IMR-90 (cell line): ENCODE measurements at regions not wholly inside any gene's neighbourhood (a gene's known extent, or its start where the extent isn't known, plus 50 kb on each side); places are given as distances from the start of the nearest gene placed in this dataset.

Experiments
- ATAC-seq: fragments of 200-7000 bp; cut with Tn5 transposase; 2 replicates; pipeline ENCODE4 v1.9.1; 2020; ENCODE audit warnings: low read depth, mild to moderate bottlenecking, moderate library complexity
- BruUV-seq: library from RNA; stranded (reverse); fragments of 400-500 nt; replicated peaks from 2 replicates; lab custom pipeline; 2021; lab: Mats Ljungman, UMichigan
- CTCF ChIA-PET: fragments of 300-600 bp; formaldehyde crosslinking; extraction: SDS; loops from one replicate; lab custom pipeline; 2021; ENCODE audit warnings: antibody characterized with exemption; lab: Yijun Ruan, JAX
- POLR2A ChIA-PET: fragments of 300-600 bp; sonication (Branson Sonifier 250); formaldehyde crosslinking; loops from one replicate; lab custom pipeline; 2022; ENCODE audit warnings: antibody characterized with exemption; ENCODE audit not compliant: unreplicated experiment; lab: Charles Lee
- DNase-seq: peaks from one replicate; pipeline ENCODE4 v3.0.0; 2013
- H2AFZ ChIP-seq: replicated peaks from 2 replicates; pipeline ENCODE3; 2013; ENCODE audit warnings: low read length, mild to moderate bottlenecking; ENCODE audit not compliant: poor library complexity
- H2AK5ac ChIP-seq: 2 replicates; pipeline ENCODE4 v1.6.1; 2013; ENCODE audit warnings: low read depth, low read length, inconsistent platforms
- H2AK9ac ChIP-seq: replicated peaks from 2 replicates; pipeline ENCODE3; 2013; ENCODE audit warnings: mild to moderate bottlenecking, low read depth, low read length, moderate library complexity; ENCODE audit not compliant: poor library complexity
- H2BK120ac ChIP-seq: 2 replicates; pipeline ENCODE4 v1.6.1; 2013; ENCODE audit warnings: low read depth, low read length, inconsistent platforms
- H2BK15ac ChIP-seq: 3 replicates; pipeline ENCODE4 v1.6.1; 2013; ENCODE audit warnings: low read depth, low read length, inconsistent platforms
- H2BK20ac ChIP-seq: 2 replicates; pipeline ENCODE4 v1.6.1; 2013; ENCODE audit warnings: low read depth, mild to moderate bottlenecking, inconsistent platforms, low read length, moderate library complexity
- H2BK5ac ChIP-seq: 2 replicates; pipeline ENCODE4 v1.6.1; 2013; ENCODE audit warnings: mild to moderate bottlenecking, low read depth, low read length, inconsistent platforms; ENCODE audit not compliant: poor library complexity, severe bottlenecking
- H3K14ac ChIP-seq: replicated peaks from 2 replicates; pipeline ENCODE4 v1.6.1; 2013; ENCODE audit warnings: low read depth, low read length, inconsistent platforms
- H3K18ac ChIP-seq: 2 replicates; pipeline ENCODE4 v1.6.1; 2013; ENCODE audit warnings: low read depth, low read length, control low read depth
- H3K23ac ChIP-seq: 2 replicates; pipeline ENCODE4 v1.6.1; 2013; ENCODE audit warnings: low read depth, low read length, inconsistent platforms
- H3K27ac ChIP-seq: 2 replicates; pipeline ENCODE4 v1.5.1; 2013; ENCODE audit warnings: mild to moderate bottlenecking, control low read depth, low read length; ENCODE audit not compliant: insufficient read depth
- H3K27me3 ChIP-seq: 2 replicates; pipeline ENCODE4 v1.6.1; 2013; ENCODE audit warnings: low read length; ENCODE audit not compliant: control insufficient read depth, insufficient read depth
- H3K36me3 ChIP-seq: 2 replicates; pipeline ENCODE4 v1.6.1; 2013; ENCODE audit warnings: low read length, mixed read lengths; ENCODE audit not compliant: control insufficient read depth, insufficient read depth
- H3K4ac ChIP-seq: 2 replicates; pipeline ENCODE4 v1.6.1; 2013; ENCODE audit warnings: low read depth, low read length, inconsistent platforms
- H3K4me1 ChIP-seq: 2 replicates; pipeline ENCODE4 v1.6.1; 2013; ENCODE audit warnings: low read length, mixed read lengths; ENCODE audit not compliant: control insufficient read depth, insufficient read depth
- H3K4me2 ChIP-seq: 2 replicates; pipeline ENCODE4 v1.6.1; 2013; ENCODE audit warnings: low read depth, mild to moderate bottlenecking, control low read depth, low read length, moderate library complexity
- H3K4me3 ChIP-seq: 2 replicates; pipeline ENCODE4 v1.5.1; 2013; ENCODE audit warnings: low read depth, mild to moderate bottlenecking, control low read depth, low read length, moderate library complexity; ENCODE audit not compliant: insufficient read depth
- H3K56ac ChIP-seq: 2 replicates; pipeline ENCODE4 v1.6.1; 2013; ENCODE audit warnings: low read length, inconsistent platforms; ENCODE audit not compliant: insufficient read depth; ENCODE audit errors: extremely low read depth
- H3K79me1 ChIP-seq, 2 experiments: 2 replicates each; pipeline ENCODE4 v1.6.1; 2013; ENCODE audit warnings: low read length in 2 of 2, inconsistent platforms in 1 of 2, low read depth in 1 of 2
- H3K9ac ChIP-seq: 2 replicates; pipeline ENCODE4 v1.6.1; 2013; ENCODE audit warnings: low read depth, low read length, control low read depth
- H3K9me1 ChIP-seq: 2 replicates; pipeline ENCODE4 v1.6.1; 2013; ENCODE audit warnings: low read length, inconsistent platforms; ENCODE audit not compliant: insufficient read depth
- H3K9me3 ChIP-seq: 2 replicates; pipeline ENCODE4 v1.6.1; 2013; ENCODE audit warnings: low read length; ENCODE audit not compliant: control insufficient read depth, insufficient read depth
- H4K20me1 ChIP-seq: 2 replicates; pipeline ENCODE4 v1.6.1; 2013; ENCODE audit warnings: low read length, inconsistent platforms; ENCODE audit not compliant: insufficient read depth
- H4K5ac ChIP-seq: 2 replicates; pipeline ENCODE4 v1.6.1; 2013; ENCODE audit warnings: mild to moderate bottlenecking, low read depth, low read length, control low read depth
- H4K8ac ChIP-seq, 2 experiments: 2 replicates each; pipeline ENCODE4 v1.6.1; 2013; ENCODE audit warnings: low read depth in 2 of 2, low read length in 2 of 2, control low read depth in 1 of 2, inconsistent platforms in 1 of 2
- H4K91ac ChIP-seq: 2 replicates; pipeline ENCODE4 v1.6.1; 2013; ENCODE audit warnings: low read depth, low read length, inconsistent platforms; ENCODE audit not compliant: insufficient read depth
- BHLHE40 ChIP-seq: fragments of 150-350 bp; IDR thresholded peaks from 2 replicates; pipeline ENCODE4 v1.6.1; 2016; ENCODE audit warnings: mild to moderate bottlenecking, low read depth, low read length
- CEBPB ChIP-seq: IDR thresholded peaks from 2 replicates; pipeline ENCODE4 v1.6.1; 2012; ENCODE audit warnings: low read depth, low read length, improper control_type of control experiment
- CHD1 ChIP-seq: IDR thresholded peaks from 2 replicates; pipeline ENCODE4 v1.6.1; 2012; ENCODE audit warnings: low read depth, low read length, improper control_type of control experiment
- ELK1 ChIP-seq: fragments of 150-350 bp; IDR thresholded peaks from 2 replicates; pipeline ENCODE4 v1.6.1; 2016; ENCODE audit warnings: low read depth, mild to moderate bottlenecking, low read length, moderate library complexity, borderline replicate concordance
- FOS ChIP-seq: fragments of 150-350 bp; IDR thresholded peaks from 2 replicates; pipeline ENCODE4 v1.6.1; 2016; ENCODE audit warnings: low read depth, low read length
- MAFK ChIP-seq: IDR thresholded peaks from 2 replicates; pipeline ENCODE4 v1.6.1; 2012; ENCODE audit warnings: low read depth, low read length, improper control_type of control experiment
- MAZ ChIP-seq: IDR thresholded peaks from 2 replicates; pipeline ENCODE4 v1.6.1; 2012; ENCODE audit warnings: low read depth, mild to moderate bottlenecking, low read length, improper control_type of control experiment, moderate library complexity, borderline replicate concordance
- MXI1 ChIP-seq: IDR thresholded peaks from 2 replicates; pipeline ENCODE4 v1.6.1; 2012; ENCODE audit warnings: low read depth, mild to moderate bottlenecking, low read length, moderate library complexity, borderline replicate concordance
- NFE2L2 ChIP-seq: fragments of 150-350 bp; IDR thresholded peaks from 2 replicates; pipeline ENCODE4 v1.6.1; 2016; ENCODE audit warnings: low read depth, mild to moderate bottlenecking, low read length
- POLR2A ChIP-seq: IDR thresholded peaks from 2 replicates; pipeline ENCODE4 v1.6.1; 2012; ENCODE audit warnings: mild to moderate bottlenecking, low read depth, low read length
- RAD21 ChIP-seq: IDR thresholded peaks from 2 replicates; pipeline ENCODE4 v1.6.1; 2012; ENCODE audit warnings: low read length, improper control_type of control experiment
- RCOR1 ChIP-seq: IDR thresholded peaks from 2 replicates; pipeline ENCODE4 v1.6.1; 2012; ENCODE audit warnings: mild to moderate bottlenecking, low read length, improper control_type of control experiment; ENCODE audit not compliant: insufficient replicate concordance
- RFX5 ChIP-seq: IDR thresholded peaks from 2 replicates; pipeline ENCODE4 v1.8.0; 2012; ENCODE audit warnings: low read depth, mild to moderate bottlenecking, low read length, moderate library complexity
- SMC3 ChIP-seq: fragments of 150-350 bp; IDR thresholded peaks from 2 replicates; pipeline ENCODE4 v1.6.1; 2016; ENCODE audit warnings: low read depth, mild to moderate bottlenecking, antibody characterized with exemption, low read length, moderate library complexity
- WGBS, 2 experiments: methylation state at CpG; one replicate each; pipeline versions ENCODE4 v1.1.5 to v1.1.7; 2013; ENCODE audit warnings: missing lambda C conversion rate in 2 of 2; ENCODE audit not compliant: insufficient read length in 1 of 2; ENCODE audit errors: extremely low coverage in 2 of 2; 5-methylcytosine and 5-hydroxymethylcytosine counted together
- dilution Hi-C: fragments of 300-500 bp; cut with HindIII; formaldehyde crosslinking; loops from one replicate; pipeline ENCODE4 v1.14.3; 2018; ENCODE audit warnings: low sequenced_read_pairs; ENCODE audit not compliant: unreplicated experiment
- in situ Hi-C: fragments of 300-500 bp; cut with MboI; formaldehyde crosslinking; loops from 3 replicates; pipeline ENCODE4 v1.14.3; 2019; ENCODE audit warnings: low sequenced_read_pairs, inconsistent platforms, mixed read lengths
- intact Hi-C: fragments of 100-400 bp; cut with micrococcal nuclease; formaldehyde crosslinking; loops from 2 replicates; pipeline ENCODE4 v1.10.0; 2022
- TF ChIP-seq, protein P1 (sequence below): fragments of 150-350 bp; IDR thresholded peaks from 2 replicates; pipeline ENCODE4 v1.6.1; 2017; ENCODE audit warnings: mild to moderate bottlenecking, antibody characterized with exemption, low read length, low read depth
- TF ChIP-seq, protein P2 (sequence below): conservative IDR thresholded peaks from 2 replicates; pipeline ENCODE4 v1.5.1; 2012; ENCODE audit warnings: mild to moderate bottlenecking, low read depth, low read length, improper control_type of control experiment

GRCh38 chr12:87925021-87925420 is 104.2 kb downstream of the C12orf50 start:
- Histone ChIP-seq H3K4ac (no peak overlapping the region), H3K56ac (no peak overlapping the region), H3K14ac (no peak overlapping the region), H3K18ac (no peak overlapping the region), H3K27me3 (no peaks in the 10 kb centered on the region), H2AK9ac (no peak overlapping the region), H2BK20ac (no peak overlapping the region), H3K9me1 (no peaks in the 10 kb centered on the region), H3K4me2 (no peak overlapping the region), H3K9ac (no peak overlapping the region), H3K4me1 (peaks cover 6% of the 10 kb centered on the region), H2BK5ac (no peak overlapping the region), H3K9me3 (no peaks in the 10 kb centered on the region), H3K4me3 (no peak overlapping the region), H3K23ac (no peak overlapping the region), H4K91ac (no peak overlapping the region), H4K5ac (no peak overlapping the region), H2AFZ (no peak overlapping the region), H4K20me1 (no peaks in the 10 kb centered on the region), H2BK15ac (no peak overlapping the region), H3K27ac (no peak overlapping the region), H3K79me1 (no peaks in the 10 kb centered on the region), H2BK120ac (no peak overlapping the region), H3K36me3 (no peaks in the 10 kb centered on the region), H4K8ac (no peak overlapping the region), H2AK5ac (no peak overlapping the region)
- no CpG with 5 or more reads among the region's 2 CpGs for WGBS, 2 experiments
- intact Hi-C loops, result no loop called here
- no peak for TF ChIP-seq POLR2A
- no peak for TF ChIP-seq MAFK
- TF ChIP-seq MAZ, result no peak
- no peak for TF ChIP-seq SMC3
- TF ChIP-seq, protein P1, sequence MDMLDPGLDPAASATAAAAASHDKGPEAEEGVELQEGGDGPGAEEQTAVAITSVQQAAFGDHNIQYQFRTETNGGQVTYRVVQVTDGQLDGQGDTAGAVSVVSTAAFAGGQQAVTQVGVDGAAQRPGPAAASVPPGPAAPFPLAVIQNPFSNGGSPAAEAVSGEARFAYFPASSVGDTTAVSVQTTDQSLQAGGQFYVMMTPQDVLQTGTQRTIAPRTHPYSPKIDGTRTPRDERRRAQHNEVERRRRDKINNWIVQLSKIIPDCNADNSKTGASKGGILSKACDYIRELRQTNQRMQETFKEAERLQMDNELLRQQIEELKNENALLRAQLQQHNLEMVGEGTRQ, result no peak
- no peak for TF ChIP-seq MXI1
- TF ChIP-seq RFX5, result no peak
- TF ChIP-seq NFE2L2, result no peak
- TF ChIP-seq RAD21, result no peak
- TF ChIP-seq RCOR1, result no peak
- no peak for TF ChIP-seq FOS
- TF ChIP-seq CEBPB, result no peak
- no peak for TF ChIP-seq BHLHE40
- TF ChIP-seq CHD1, result no peak
- TF ChIP-seq, protein P2, sequence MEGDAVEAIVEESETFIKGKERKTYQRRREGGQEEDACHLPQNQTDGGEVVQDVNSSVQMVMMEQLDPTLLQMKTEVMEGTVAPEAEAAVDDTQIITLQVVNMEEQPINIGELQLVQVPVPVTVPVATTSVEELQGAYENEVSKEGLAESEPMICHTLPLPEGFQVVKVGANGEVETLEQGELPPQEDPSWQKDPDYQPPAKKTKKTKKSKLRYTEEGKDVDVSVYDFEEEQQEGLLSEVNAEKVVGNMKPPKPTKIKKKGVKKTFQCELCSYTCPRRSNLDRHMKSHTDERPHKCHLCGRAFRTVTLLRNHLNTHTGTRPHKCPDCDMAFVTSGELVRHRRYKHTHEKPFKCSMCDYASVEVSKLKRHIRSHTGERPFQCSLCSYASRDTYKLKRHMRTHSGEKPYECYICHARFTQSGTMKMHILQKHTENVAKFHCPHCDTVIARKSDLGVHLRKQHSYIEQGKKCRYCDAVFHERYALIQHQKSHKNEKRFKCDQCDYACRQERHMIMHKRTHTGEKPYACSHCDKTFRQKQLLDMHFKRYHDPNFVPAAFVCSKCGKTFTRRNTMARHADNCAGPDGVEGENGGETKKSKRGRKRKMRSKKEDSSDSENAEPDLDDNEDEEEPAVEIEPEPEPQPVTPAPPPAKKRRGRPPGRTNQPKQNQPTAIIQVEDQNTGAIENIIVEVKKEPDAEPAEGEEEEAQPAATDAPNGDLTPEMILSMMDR, result no peak
- no peak for TF ChIP-seq ELK1
- ChIA-PET POLR2A (no interaction called here), CTCF (no interaction called here)
- DNase-seq, result no peak
- in situ Hi-C loops, result no loop called here
- BruUV-seq, result no TSS peak
- no peak for ATAC-seq
- dilution Hi-C loops, result no loop called here
